ENCODE measurements at regions not wholly inside any gene's neighbourhood (a gene's known extent, or its start where the extent isn't known, plus 50 kb on each side); places are given as distances from the start of the nearest gene placed in this dataset.

DNA sequence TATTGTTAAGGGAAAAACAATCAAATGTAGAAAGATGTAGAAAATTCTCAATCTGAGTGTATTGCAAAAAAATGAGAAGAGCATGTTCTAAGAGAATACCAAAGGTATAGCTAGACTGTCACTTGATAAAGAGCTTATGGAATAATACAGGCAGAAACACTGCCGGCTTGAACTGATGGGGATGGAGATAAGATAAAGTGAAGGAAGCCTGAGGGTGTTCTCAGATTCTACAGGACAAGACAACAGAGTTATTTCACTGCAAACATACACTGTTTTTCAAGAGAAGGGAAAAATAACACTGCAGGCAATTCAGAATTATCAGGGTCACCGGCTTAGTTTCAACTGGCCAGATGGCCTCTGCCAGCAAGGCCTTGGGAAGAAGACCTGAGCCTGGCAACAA, 80.0 kb downstream of the ZNF716 start:
- TF ChIP-seq, protein P1, sequence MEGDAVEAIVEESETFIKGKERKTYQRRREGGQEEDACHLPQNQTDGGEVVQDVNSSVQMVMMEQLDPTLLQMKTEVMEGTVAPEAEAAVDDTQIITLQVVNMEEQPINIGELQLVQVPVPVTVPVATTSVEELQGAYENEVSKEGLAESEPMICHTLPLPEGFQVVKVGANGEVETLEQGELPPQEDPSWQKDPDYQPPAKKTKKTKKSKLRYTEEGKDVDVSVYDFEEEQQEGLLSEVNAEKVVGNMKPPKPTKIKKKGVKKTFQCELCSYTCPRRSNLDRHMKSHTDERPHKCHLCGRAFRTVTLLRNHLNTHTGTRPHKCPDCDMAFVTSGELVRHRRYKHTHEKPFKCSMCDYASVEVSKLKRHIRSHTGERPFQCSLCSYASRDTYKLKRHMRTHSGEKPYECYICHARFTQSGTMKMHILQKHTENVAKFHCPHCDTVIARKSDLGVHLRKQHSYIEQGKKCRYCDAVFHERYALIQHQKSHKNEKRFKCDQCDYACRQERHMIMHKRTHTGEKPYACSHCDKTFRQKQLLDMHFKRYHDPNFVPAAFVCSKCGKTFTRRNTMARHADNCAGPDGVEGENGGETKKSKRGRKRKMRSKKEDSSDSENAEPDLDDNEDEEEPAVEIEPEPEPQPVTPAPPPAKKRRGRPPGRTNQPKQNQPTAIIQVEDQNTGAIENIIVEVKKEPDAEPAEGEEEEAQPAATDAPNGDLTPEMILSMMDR (IDR thresholded peaks at IDR 0.05; ENCODE audit: low read depth, low read length) = no peak
- TF ChIP-seq, protein P2, sequence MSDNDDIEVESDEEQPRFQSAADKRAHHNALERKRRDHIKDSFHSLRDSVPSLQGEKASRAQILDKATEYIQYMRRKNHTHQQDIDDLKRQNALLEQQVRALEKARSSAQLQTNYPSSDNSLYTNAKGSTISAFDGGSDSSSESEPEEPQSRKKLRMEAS (IDR thresholded peaks at IDR 0.05; ENCODE audit: low read depth, low read length) = no peak
- TF ChIP-seq POLR2A (IDR thresholded peaks at IDR 0.05; ENCODE audit: extremely low read depth, insufficient read length) = no peak

Measured in NB4 (cell line).